Uterus (tissue), 3 donors: ENCODE measurements at regions not wholly inside any gene's neighbourhood (a gene's known extent, or its start where the extent isn't known, plus 50 kb on each side); places are given as distances from the start of the nearest gene placed in this dataset.

Experiments used
- DNase-seq, 2 donors: peaks; one replicate each; pipeline ENCODE4 v3.0.0-alpha.2; 2019 to 2020
- H3K27ac ChIP-seq, 2 donors: fragments of 200-600 bp; sonication (generic); 1 replicate in 1 of 2; 2 replicates in 1 of 2; pipeline ENCODE4 v1.5.1; 2016 to 2018
- H3K27me3 ChIP-seq, 2 donors: fragments of 200-600 bp; sonication (generic); one replicate each; pipeline ENCODE4 v1.5.1; 2018 to 2019; ENCODE audit warnings: control low read depth in 1 of 2
- H3K36me3 ChIP-seq, 2 donors: fragments of 200-600 bp; sonication (generic); one replicate each; pipeline ENCODE4 v1.5.1; 2019; ENCODE audit warnings: control low read depth in 1 of 2
- H3K4me1 ChIP-seq, 2 donors: fragments of 200-600 bp; sonication (generic); one replicate each; pipeline ENCODE4 v1.5.1; 2018 to 2019; ENCODE audit warnings: control low read depth in 1 of 2
- H3K4me3 ChIP-seq, 2 donors: fragments of 200-600 bp; sonication (generic); 1 replicate in 1 of 2; 2 replicates in 1 of 2; pipeline ENCODE4 v1.5.1; 2018 to 2019; ENCODE audit warnings: mild to moderate bottlenecking in 1 of 2
- H3K9me3 ChIP-seq, 2 donors: fragments of 200-600 bp; sonication (generic); one replicate each; pipeline ENCODE4 v1.5.1; 2019; ENCODE audit warnings: control low read depth in 1 of 2
- POLR2A ChIP-seq, 2 donors: fragments of 450-650 bp; IDR thresholded peaks; one replicate each; pipeline ENCODE4 v1.6.1; 2016; ENCODE audit warnings: antibody characterized with exemption in 2 of 2, mild to moderate bottlenecking in 1 of 2, moderate library complexity in 1 of 2
- intact Hi-C: fragments of 100-400 bp; cut with DNase I; formaldehyde crosslinking; loops from one replicate; pipeline ENCODE4 v1.15.1; 2023; ENCODE audit warnings: low total_unique reads
- TF ChIP-seq, protein P1 (sequence below), 4 experiments: fragments of 200-600 bp in 2 of 4; fragments of 450-650 bp in 2 of 4; sonication (generic) in 2 of 4; IDR thresholded peaks; one replicate each; pipeline ENCODE4 v1.5.1; 2016 to 2019; ENCODE audit warnings: antibody characterized with exemption in 4 of 4, mild to moderate bottlenecking in 2 of 4, moderate library complexity in 1 of 4
- donor health status: DM: yes; HTN: yes; CAD: no.

GRCh38 chr13:21232599-21232998 lies 56.1 kb downstream of the MRPL57 start:
- Histone ChIP-seq H3K4me3 (peak overlapping the region in 1 of 2 donors; percentile 20), H3K36me3 (no peaks in the 10 kb centered on the region), H3K9me3 (no peaks in the 10 kb centered on the region), H3K27ac (peak overlapping the region in 1 of 2 donors; percentile 52), H3K27me3 (no peaks in the 10 kb centered on the region), H3K4me1 (no peaks in the 10 kb centered on the region)
- DNase-seq: no peak
- no peak for TF ChIP-seq POLR2A (IDR thresholded peaks at IDR 0.05)
- TF ChIP-seq, protein P1, sequence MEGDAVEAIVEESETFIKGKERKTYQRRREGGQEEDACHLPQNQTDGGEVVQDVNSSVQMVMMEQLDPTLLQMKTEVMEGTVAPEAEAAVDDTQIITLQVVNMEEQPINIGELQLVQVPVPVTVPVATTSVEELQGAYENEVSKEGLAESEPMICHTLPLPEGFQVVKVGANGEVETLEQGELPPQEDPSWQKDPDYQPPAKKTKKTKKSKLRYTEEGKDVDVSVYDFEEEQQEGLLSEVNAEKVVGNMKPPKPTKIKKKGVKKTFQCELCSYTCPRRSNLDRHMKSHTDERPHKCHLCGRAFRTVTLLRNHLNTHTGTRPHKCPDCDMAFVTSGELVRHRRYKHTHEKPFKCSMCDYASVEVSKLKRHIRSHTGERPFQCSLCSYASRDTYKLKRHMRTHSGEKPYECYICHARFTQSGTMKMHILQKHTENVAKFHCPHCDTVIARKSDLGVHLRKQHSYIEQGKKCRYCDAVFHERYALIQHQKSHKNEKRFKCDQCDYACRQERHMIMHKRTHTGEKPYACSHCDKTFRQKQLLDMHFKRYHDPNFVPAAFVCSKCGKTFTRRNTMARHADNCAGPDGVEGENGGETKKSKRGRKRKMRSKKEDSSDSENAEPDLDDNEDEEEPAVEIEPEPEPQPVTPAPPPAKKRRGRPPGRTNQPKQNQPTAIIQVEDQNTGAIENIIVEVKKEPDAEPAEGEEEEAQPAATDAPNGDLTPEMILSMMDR (IDR thresholded peaks at IDR 0.05): no peak
- intact Hi-C loops: no loop called here

DNA sequence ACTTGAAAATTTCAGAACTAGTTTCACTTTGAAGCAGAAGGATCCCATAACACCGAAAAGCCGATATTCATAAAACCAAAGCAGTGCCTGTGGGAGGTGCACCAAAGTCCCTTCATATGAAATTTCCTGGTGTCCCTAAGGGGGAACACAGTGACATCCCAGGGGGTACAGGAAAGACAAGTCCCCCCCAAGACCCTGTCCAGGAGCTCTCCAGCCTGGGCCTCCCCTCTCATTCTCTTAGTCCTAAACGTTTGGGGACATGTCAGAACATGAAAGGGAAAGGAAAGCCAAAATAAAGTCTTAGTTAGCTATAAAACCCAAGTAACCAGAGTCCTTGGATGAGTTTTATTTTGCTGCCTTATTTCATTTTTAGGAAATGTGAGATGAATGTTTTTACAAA lies 56.6 kb downstream of the MRPL57 start:
- intact Hi-C loops: no loop called here
- H3K36me3 ChIP-seq: no peaks in the 10 kb centered on the region
- DNase-seq: no peak
- H3K9me3 ChIP-seq: no peaks in the 10 kb centered on the region
- H3K27me3 ChIP-seq: no peaks in the 10 kb centered on the region
- no peak overlapping the region for H3K4me3 ChIP-seq
- TF ChIP-seq, protein P1 (IDR thresholded peaks at IDR 0.05): no peak
- no peak for TF ChIP-seq POLR2A (IDR thresholded peaks at IDR 0.05)
- no peaks in the 10 kb centered on the region for H3K4me1 ChIP-seq
- peak overlapping the region; percentile 49 to 52 for H3K27ac ChIP-seq

DNA sequence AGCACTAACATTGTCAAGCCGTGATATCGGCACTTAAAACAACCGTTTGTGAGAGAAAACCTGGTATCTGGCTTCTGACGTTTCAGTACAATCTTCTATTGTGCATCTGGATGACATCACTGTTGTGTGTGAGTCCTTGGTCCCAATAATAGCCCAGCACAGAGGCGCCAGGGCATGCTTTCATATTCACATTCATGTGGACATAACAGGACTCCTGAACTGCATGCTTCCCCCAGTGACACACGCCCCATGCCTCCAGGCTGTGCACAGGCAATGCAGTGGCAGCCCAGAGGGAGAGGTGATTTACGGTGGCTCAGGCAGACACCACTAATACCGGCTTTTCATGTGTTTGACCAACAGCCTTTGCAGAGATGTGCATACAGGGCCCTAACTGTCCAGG lies 58.1 kb downstream of the MRPL57 start:
- H3K36me3 ChIP-seq: no peaks in the 10 kb centered on the region
- no peak overlapping the region for H3K4me3 ChIP-seq
- H3K27ac ChIP-seq: no peak overlapping the region
- no peak for DNase-seq
- no peaks in the 10 kb centered on the region for H3K4me1 ChIP-seq
- H3K27me3 ChIP-seq: no peaks in the 10 kb centered on the region
- intact Hi-C loops: no loop called here
- no peak for TF ChIP-seq POLR2A (IDR thresholded peaks at IDR 0.05)
- TF ChIP-seq, protein P1 (IDR thresholded peaks at IDR 0.05): no peak
- no peaks in the 10 kb centered on the region for H3K9me3 ChIP-seq

DNA sequence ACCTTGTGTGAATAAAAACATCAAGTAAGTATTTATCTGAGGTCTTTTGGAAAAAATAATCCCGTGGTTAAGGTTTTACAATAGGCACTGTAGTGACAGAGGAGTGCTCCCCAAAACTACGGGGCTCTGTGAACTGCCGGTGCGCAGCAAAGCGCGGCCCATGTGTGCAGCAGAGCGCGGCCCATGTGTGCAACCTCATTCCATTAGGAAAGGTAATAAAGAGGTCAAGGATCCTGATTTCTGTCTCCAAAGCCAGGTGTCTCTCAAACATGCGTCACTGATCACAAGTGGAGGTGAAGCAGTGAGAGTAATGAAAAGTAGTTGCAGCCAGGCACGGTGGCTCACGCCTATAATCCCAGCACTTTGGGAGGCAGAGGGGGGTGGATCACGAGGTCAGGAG lies 58.7 kb downstream of the MRPL57 start:
- TF ChIP-seq POLR2A (IDR thresholded peaks at IDR 0.05): no peak
- TF ChIP-seq, protein P1 (IDR thresholded peaks at IDR 0.05): no peak
- intact Hi-C loops: no loop called here
- H3K4me1 ChIP-seq: no peaks in the 10 kb centered on the region
- DNase-seq: no peak
- H3K9me3 ChIP-seq: no peaks in the 10 kb centered on the region
- no peak overlapping the region for H3K4me3 ChIP-seq
- H3K27me3 ChIP-seq: no peaks in the 10 kb centered on the region
- H3K36me3 ChIP-seq: no peaks in the 10 kb centered on the region
- H3K27ac ChIP-seq: no peak overlapping the region

DNA sequence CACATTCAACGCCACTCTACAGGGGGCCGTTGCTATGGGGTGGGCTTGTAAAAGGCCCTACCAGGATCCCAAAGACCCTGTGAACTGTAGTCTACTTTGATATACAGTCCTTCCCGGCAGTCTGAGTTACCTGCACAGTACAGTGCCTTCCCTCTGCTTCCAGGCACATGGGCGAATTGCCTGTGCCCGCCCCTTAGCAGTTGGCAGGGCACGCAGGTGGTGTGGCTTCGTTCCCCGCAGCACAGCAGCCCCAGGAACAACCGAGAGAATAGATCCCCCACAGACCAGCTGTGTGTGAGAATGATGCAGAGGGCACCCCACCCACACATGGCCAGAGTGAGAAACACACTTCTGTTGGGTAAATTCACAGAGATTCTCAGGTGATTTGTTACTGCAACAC lies 60.6 kb downstream of the MRPL57 start:
- intact Hi-C loops: no loop called here
- Histone ChIP-seq H3K27ac (no peak overlapping the region), H3K4me1 (no peaks in the 10 kb centered on the region), H3K4me3 (no peak overlapping the region), H3K27me3 (no peaks in the 10 kb centered on the region), H3K9me3 (no peaks in the 10 kb centered on the region), H3K36me3 (no peaks in the 10 kb centered on the region)
- no peak for DNase-seq
- no peak for TF ChIP-seq POLR2A (IDR thresholded peaks at IDR 0.05)
- TF ChIP-seq, protein P1 (IDR thresholded peaks at IDR 0.05): no peak
